ENCODE measurements at regions not wholly inside any gene's neighbourhood (a gene's known extent, or its start where the extent isn't known, plus 50 kb on each side); places are given as distances from the start of the nearest gene placed in this dataset.

GRCh38 chr16:6363896-6364607, 968.6 kb upstream of the RBFOX1 start:
- TF ChIP-seq CTCF (conservative IDR thresholded peaks at IDR 0.05; ENCODE audit: low read depth, low read length) = no peak
- H3K4me3 ChIP-seq (ENCODE audit: low read depth, low read length) = no peak overlapping the region
- no peak for DNase-seq (ENCODE audit: low read depth)

GRCh38 chr16:6363396-6363795, 969.2 kb upstream of the RBFOX1 start:
- no peak overlapping the region for H3K4me3 ChIP-seq (ENCODE audit: low read depth, low read length)
- DNase-seq (ENCODE audit: low read depth) = no peak
- TF ChIP-seq CTCF (conservative IDR thresholded peaks at IDR 0.05; ENCODE audit: low read depth, low read length) = no peak

GRCh38 chr16:6362321-6362720, 970.3 kb upstream of the RBFOX1 start:
- no peak overlapping the region for H3K4me3 ChIP-seq (ENCODE audit: low read depth, low read length)
- no peak for TF ChIP-seq CTCF (conservative IDR thresholded peaks at IDR 0.05; ENCODE audit: low read depth, low read length)
- DNase-seq (ENCODE audit: low read depth) = no peak

GRCh38 chr16:6360641-6361040, 972.0 kb upstream of the RBFOX1 start:
- no peak for TF ChIP-seq CTCF (conservative IDR thresholded peaks at IDR 0.05; ENCODE audit: low read depth, low read length)
- no peak overlapping the region for H3K4me3 ChIP-seq (ENCODE audit: low read depth, low read length)
- no peak for DNase-seq (ENCODE audit: low read depth)

GRCh38 chr16:6356911-6357310, 975.7 kb upstream of the RBFOX1 start:
- no peak overlapping the region for H3K4me3 ChIP-seq (ENCODE audit: low read depth, low read length)
- DNase-seq (ENCODE audit: low read depth) = no peak
- TF ChIP-seq CTCF (conservative IDR thresholded peaks at IDR 0.05; ENCODE audit: low read depth, low read length) = no peak

- DNase-seq (ENCODE audit: low read depth) = no peak
- TF ChIP-seq CTCF (conservative IDR thresholded peaks at IDR 0.05; ENCODE audit: low read depth, low read length) = no peak
Measured at GRCh38 chr16:6349725-6350124, 982.9 kb upstream of the RBFOX1 start.

GRCh38 chr16:6345090-6345489, 987.6 kb upstream of the RBFOX1 start:
- TF ChIP-seq CTCF (conservative IDR thresholded peaks at IDR 0.05; ENCODE audit: low read depth, low read length) = peak; percentile 17

More at GRCh38 chr16:6349725-6350124, 982.9 kb upstream of the RBFOX1 start:
- H3K4me3 ChIP-seq (ENCODE audit: low read depth, low read length) = no peak overlapping the region

More at GRCh38 chr16:6345090-6345489, 987.6 kb upstream of the RBFOX1 start:
- no peak for DNase-seq (ENCODE audit: low read depth)
- H3K4me3 ChIP-seq (ENCODE audit: low read depth, low read length) = no peak overlapping the region
